H4 (cell line): ENCODE measurements at regions not wholly inside any gene's neighbourhood (a gene's known extent, or its start where the extent isn't known, plus 50 kb on each side); places are given as distances from the start of the nearest gene placed in this dataset.

Experiments used
- DNase-seq: peaks from one replicate; pipeline ENCODE4 v3.0.0-alpha.2; 2015; ENCODE audit warnings: low spot score

DNA sequence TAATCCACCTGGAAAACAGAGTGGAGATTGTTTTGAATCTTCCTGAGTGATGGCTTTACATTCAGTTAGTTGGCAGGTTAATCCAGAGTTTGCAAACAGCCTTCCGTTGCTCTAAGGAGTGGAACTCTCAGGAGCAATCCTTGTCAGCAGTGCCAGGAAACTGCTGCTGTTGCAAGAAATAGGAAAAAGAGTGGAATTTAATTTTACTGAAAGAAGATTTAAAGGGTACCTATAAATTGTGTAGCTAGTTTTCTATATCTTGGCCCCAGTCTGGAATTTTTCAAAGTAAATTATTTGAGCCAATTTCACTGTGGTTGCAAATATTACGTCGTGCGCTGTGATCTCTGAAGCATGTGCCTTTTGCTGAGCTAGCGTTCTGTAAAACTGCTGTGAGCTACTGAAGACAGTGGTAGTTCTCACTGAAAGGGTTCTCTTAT lies 55.5 kb upstream of the SLC5A12 start:
- DNase-seq: no peak

DNA sequence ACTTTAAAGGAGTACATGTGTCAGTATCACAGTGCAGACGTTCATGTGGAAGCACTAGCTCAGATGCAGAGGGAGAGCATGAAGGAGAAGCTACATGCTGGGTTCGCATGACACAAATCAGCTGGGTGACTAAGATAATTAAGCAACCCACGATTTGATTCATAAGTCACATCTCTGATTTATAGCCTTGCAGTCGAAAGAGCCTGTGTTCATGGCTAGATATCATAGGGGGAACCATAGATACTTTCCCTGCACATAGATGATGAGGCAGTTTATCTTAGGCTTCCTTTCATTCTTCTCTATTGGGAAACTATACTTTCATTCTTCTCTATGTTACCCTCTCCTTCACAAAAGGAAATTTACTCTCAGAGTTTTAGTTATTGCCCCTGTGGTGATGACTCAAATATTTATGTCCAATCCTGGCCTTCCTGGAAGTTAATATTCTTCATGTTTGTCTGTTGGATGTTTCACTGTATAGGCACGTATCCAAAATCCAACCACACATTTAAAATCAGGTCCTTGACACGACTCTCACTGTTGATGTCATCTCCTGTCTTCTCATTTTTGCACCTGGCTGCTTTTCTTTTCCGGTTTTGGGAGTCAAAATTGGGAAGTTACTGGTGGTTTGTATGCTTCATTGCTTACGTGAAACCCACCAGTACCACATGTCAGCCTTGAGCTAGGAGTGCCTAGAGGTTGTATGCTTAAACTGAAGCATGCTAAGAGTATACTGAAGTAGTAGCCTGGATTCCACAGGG lies 56.3 kb upstream of the SLC5A12 start:
- peak; percentile 43 for DNase-seq

DNA sequence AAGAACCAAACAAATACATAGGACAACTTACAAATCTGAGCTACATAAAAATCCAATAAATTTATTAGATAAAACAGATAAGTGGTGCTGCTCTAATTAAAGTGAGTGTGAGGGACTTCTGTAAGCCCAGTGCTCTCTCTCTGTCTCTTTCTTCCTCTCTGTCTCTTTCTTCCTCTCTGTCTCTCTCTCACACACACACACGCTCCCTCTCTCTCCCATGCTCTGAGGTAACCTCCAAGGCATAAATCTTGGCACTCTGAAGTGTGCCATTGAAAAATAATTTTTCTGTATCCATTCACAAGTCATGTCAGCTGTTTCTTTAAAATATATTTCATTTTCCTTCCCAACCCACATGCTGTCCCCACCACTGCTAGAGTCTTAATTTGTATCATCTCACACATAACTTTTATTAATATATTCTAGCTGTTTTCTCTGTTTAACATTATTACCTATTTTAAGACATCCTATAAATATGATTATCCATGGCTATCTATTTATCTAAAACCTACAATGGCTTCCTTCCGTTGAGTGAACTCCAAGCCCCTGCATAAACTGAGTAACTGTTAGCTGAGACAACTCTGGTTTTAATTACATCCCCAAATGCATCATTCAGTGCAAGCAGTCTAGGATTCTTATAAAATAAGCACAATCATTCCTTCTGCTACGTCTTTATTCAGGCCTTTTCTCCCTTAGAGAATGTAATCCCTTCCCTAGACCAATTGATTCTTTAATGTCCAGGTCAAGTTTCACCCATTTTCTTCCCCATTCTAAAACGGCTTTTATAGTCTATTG lies 57.4 kb upstream of the SLC5A12 start:
- DNase-seq: no peak

DNA sequence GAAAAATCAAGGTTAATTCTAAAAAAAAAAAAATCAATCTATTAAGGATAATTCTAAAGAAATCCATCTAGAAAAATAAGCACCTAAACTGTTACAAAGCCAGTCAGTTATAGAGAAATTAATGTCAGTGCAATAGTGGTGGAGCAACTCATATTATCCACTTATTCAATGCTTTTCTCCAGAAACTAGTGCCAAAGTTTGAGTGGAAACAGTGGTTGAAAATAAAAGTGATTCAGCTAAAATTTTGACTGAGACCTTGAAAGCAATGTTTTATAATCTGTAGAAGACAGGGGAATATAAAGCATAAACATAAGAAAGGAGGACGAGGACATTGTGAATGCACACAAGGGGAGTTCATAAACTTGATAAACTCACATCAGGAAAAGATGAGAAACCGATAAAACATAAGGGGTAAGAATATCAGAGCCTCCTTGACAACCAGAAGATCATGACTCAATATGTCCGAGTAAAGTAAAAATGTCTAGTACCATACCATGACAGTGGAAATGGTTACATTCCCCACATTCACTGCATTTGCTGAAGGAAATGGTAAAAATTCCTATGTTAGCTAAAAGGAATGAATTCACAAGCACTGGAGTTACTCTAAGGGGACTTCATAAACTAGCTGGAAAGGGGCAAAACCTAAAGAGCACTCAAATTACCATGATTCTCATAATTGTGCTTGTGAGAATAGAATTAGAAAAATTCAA lies 58.7 kb upstream of the SLC5A12 start:
- DNase-seq: no peak

DNA sequence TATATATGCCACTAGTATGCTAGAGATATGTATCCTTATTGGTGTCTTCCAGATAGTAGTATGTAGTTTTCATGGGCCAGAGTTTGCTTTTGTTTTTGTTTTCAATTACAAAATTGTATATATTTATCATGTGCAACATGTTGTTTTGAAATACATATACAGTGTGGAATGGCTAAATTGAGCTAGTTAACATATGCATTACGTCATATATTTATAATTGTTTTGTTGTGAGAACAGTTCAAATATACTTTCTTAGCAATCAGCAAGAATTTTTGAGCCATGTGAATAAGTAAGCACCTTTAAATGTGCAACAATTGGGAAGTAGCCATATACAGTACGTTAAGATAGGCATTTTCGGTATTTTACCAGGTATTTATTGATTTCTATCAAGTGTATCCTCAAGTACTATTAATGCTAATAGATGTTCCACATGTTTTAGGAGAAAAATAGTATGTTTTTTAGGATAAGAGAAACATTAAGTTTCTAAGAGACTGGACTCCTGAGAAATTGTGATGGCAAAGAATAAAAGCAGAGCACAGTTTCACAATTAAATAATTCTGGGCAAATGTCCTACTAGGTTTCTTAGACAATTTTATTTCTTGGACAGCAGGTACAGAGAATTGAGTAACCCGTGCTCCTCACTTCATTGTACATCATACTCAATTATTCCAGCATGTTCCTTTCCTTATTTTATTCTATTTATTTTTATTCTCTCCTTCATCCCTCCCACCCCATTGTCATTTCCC lies 60.5 kb upstream of the SLC5A12 start:
- DNase-seq: no peak

DNA sequence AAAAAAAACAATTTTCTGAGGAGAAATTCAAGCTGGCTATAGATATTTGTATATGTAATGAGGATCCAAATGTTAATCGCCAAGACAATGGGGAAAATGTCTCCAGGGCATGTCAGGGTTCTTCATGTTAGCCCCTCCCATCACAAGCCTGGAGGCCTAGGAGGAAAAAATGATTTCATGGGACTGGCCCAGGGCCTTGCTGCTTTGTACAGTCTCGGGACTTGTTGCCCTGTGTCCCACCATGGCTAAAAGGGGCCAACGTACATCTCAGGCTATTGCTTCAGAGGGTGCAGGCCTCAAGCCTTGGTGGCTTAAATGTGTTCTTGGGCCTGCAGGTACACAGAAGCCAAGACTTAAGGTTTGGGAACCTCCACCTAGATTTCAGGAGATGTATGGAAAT lies 62.1 kb upstream of the SLC5A12 start:
- DNase-seq: no peak

DNA sequence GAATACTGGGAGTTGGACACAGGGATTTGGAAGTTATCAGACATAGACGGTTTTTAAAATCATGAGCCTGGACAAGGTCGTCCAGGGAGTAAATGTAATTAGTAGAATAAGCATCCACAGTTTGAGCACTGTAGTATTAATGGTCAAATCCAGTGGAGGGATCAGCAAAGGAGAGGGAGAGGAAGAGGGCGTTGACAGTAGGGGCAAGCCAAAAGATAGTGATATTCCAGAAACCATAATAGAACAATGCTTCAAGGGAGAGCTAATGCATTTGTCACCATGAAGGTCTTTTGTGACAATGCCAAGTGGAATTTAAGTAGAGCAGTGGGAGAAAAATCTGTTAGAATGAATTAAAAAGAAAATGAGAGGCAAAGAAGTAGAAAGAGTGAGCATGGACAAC lies 68.9 kb upstream of the SLC5A12 start:
- DNase-seq: no peak

DNA sequence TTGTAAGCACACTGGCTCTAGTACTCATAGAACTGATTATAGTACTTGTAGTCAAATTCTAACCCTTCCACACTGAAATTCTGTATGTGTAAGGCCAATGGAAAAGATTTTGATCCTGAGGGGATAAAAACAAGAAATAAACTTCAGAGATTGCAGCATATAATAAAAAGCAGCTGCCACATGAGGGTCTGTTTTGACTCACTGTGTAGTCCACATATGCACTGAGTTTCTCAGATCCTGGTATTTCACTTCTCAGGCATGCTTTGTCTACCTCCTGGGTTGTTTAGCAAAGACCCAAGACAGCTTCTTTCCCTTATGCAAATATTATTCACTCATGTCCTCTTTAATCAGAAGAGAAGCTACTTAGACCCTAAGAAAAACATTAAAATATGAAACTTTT lies 71.1 kb upstream of the SLC5A12 start:
- no peak for DNase-seq

DNA sequence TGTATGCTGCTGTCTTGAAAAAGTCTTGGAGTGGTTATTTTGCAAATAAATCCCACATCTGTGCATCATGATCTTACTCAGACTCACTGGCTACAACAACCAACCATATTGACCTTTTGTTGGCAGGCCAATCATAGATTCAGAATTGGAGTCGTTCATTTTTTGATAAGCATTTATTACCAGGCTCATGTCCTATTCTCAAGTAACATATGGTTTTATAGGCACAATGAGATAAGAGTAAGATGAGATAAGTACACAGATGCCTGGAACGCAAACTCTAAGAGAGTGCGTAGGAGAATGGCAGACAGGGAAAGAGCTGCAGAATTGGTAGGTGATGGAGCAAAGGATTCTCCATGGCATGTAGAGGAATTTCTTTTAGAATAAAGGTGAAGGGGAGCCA lies 71.6 kb upstream of the SLC5A12 start:
- DNase-seq: no peak

DNA sequence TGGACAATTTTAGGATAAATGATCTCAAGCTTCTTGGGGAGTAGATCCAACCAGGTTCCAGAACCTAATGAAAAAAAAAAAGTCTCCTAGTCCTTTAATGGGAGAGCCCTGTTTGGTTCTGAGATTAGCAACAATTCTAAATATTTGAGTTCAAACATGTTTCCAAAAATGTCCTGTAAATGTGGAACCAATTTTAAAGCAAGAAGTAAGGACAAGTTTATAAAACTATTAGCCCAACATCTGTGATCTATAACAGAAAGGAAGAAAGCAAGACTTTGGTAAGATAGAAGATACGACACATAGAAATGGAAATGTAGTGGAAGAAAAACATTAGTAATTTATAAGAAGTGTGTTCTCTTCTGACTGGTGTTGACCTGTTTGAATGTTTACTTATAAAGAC lies 79.7 kb upstream of the SLC5A12 start:
- DNase-seq: no peak

DNA sequence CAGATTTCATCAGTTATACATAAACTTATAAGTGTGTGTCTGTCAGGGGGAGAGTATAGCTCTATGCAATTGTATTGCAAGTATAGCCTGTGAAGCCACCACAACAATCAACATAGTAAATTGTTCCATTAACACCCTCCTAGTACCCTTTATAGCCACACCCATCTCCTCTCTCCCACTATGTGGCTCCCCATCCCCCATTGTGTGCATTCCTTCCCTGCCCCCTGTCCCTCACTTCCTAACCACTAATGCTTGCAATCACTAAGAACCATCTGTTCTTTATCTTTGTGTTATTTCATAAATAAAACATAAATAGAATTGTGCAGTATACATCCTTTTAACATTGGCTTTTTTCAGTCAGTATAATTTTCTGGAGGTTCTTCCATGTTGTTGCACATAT lies 83.1 kb upstream of the SLC5A12 start:
- DNase-seq: no peak

DNA sequence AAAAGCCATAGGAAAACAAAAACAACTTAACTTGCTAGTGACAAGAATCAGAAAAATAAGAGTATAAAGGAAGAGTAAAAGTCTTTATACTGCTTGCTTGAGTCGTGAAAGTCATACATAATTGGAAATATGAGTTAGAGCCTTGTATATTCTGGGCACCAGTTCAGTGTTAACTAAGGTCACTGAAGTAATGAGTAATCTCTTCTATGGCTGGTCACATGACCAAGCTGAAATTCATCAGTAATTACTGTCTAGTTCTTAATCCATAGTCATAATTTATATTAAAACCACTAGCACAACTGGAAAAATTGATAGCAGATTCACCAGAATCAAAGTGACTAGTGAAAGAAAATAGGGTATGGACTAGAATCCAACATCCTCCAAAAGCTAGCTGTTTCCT lies 84.4 kb upstream of the SLC5A12 start:
- no peak for DNase-seq

DNA sequence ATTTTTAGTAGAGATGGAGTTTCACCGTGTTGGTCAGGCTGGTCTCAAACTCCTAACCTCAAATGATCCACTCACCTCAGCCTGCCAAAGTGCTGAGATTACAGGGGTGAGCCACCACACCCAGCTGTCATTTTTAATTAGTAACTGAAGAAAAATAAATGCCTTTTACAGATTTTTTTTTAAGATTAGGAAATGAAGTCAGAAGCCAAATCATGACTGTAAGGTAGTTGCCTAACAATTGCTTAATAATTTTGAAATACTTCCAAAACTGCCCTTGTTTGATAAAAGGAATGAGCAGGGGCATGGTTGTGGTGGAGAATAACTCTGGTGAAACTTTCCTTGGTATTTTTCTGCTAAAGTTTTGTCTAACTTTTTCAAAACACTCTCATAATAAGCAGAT lies 98.9 kb upstream of the SLC5A12 start:
- DNase-seq: peak; percentile 58

DNA sequence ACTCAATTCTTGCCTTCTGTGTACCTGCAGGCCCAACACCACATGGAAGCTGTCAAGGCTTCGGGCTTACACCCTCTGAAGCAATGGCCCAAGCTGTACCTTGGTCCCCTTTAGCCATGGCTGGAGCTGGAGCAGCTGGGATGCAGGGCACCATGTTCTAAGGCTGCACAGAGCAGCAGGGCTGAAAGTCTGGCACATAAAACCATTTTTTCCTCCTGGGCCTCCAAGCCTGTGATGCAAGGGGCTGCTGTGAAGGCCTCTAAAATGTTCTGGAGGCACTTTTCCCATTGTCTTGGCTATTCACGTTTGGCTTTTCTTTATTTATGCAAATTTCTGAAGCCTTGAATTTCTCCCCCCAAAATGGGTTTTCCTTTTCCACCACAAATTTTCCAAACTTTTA lies 102.1 kb upstream of the SLC5A12 start:
- DNase-seq: no peak

DNA sequence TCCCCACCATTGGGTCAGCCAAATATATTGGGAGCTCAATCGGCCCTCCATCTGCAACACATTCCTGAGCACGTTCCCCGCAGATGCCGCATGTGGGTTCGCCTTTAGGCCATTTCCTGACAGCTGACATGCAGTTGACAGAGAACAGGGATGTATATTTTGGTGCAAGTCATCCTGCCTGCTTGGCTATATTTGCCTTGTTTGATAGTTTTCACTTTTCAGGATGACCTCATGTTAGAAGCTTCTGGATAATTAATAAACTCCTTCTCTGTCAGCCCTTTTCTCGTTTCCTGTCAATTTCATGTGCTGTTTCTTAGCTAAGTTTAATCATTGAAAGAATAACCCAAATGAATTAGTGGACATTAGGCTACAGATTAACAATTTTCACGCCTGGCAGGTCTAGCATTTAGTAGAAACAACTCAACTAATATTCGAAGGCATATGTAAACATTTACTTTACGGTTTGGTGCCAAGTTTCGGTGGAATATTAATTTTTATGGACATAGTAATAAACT lies 105.8 kb upstream of the SLC5A12 start:
- DNase-seq: no peak

DNA sequence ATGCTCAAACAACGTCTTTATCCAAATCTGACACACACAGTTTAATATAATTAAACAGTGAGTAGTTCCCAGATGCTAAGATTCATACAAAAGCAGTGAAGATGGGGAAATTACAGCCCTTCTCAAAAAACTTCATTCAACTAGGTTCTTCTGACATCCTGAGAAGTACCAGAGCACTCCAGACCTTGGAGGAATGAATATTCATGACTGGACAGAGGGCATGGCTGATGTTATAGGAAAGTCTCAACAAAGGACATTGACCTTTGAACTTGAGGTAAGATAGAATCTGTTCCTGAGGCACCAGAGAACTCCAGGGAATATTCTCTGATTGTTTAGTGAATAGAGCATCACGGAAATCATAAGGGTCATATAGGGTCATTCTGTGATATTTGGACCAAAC lies 106.4 kb upstream of the SLC5A12 start:
- no peak for DNase-seq

DNA sequence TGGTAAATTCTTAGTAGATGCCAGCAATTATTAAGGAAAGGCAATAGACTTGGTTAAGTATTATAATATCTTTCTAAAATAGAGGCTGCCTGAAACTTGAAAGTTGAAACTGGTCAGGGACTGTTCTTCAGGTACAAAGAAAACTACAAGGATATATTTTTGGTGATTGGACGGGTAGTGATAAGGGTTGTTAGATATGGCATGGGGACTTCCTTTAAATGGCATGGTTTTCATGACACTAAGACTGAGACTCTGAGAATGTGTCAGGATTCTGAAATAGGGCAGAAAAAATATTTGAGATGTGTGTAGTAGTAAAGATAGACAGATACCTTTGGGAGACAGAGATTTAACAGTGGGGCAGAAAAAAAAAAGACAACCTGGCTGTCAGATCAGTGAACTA lies 108.4 kb upstream of the SLC5A12 start:
- DNase-seq: no peak

DNA sequence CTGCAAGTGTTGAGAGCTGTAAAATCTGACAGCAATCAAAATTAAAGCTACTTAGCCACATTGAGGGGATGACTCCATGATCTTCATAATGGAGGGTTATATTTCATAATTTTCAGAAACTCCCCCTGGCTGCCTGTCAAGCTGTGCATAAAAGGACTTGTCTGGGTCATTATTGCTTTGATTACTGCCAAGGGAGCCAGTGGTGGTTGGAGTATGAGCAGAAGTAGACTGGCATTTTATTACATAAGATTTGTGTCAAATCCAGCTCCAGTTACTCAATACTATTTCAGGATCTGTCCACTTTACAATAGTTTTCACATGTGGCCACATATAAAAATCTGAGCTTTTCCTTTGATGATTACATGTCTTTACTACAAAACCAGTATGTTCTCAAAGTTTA lies 108.9 kb upstream of the SLC5A12 start:
- no peak for DNase-seq

DNA sequence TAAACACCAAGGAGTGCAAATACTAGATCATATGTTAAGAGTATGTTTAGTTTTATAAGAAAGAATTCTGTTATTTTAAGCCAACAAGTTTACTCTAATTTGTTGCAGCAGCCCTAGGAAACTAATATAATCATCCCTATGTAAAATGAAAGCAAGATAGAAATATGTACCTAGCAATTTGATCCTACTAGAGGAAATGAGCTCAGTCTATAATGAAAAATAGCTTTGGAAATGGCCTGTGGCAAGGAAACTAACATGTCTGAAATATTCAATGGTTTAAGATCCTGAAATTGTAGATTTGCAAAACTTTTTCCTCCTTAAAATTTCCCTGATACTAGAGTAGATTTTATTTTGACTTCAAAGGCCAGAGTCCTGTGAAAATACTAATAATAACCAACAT lies 112.7 kb upstream of the SLC5A12 start:
- no peak for DNase-seq

DNA sequence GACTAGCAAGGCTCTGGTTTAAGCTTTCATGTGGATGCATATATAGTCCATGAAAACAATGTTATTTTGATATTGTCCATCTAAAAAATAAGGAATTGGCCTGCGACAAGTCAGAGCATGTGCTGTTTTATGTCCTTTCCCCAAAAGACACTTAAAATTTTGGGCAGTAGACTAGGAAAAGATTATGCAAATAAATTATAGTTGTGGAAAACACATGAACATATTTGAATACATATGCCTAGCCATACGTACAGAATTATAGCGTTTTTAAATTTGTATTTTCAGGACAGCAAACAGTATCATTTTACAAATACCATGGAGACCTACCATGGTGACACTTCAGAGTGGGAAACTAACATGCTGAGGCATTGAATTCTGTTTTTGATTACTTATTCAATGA lies 113.8 kb upstream of the SLC5A12 start:
- no peak for DNase-seq

DNA sequence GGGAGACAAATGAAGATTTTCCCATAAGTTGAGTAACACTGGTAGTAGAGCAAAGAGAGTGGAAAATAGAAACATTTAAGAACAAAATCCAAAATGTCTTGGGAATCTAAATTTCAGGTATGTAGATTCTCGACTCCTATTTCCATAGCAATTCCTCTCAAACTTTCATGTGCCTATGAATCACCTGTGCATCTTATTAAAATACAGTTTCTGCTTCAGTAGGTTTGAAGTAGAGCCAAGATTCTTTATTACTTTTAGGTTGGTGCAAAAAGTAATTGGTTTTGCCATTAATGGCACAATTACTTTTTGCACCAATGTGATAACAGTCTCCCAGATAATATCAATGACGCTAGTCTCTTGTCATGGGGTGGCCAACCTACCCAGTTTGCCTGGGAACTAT lies 115.3 kb upstream of the SLC5A12 start:
- DNase-seq: no peak
